ENCODE measurements at regions not wholly inside any gene's neighbourhood (a gene's known extent, or its start where the extent isn't known, plus 50 kb on each side); places are given as distances from the start of the nearest gene placed in this dataset.

- no peak for TF ChIP-seq CTCF (IDR thresholded peaks at IDR 0.05; ENCODE audit: control extremely low read depth, extremely low read depth, low read depth, missing control alignments)
- ChIA-PET CTCF (no interaction called here), POLR2A (no interaction called here)
- DNase-seq (ENCODE audit: extremely low spot score), result no peak
Observed at GRCh38 chr4:135833529-135833928, 1631.9 kb upstream of the PABPC4L start.

DNA sequence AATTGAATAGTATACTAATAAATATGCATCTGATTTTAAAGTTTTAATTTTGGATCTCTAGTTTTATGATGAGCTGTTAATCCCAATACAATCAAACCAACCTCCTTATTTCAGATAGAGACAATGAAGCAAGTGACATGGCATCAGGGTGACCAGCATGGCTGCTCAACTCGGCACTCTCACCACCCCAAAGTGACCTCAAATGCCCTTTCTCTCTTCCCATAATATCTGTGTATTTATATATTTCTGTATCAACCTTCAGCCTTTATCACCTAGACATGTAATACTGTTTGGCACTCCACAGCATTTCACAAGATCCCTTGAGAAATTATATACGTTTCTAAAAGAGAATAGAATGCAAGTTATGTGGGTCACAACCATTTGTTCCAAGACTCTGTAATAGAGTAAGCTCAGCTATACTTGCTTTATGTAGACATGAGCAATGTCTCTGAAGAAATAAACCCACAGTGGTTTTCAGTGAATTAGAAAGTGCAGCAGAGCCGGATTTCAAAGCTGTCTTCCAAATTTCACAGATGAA lies 1623.2 kb upstream of the PABPC4L start:
- CTCF ChIA-PET, result no interaction called here

DNA sequence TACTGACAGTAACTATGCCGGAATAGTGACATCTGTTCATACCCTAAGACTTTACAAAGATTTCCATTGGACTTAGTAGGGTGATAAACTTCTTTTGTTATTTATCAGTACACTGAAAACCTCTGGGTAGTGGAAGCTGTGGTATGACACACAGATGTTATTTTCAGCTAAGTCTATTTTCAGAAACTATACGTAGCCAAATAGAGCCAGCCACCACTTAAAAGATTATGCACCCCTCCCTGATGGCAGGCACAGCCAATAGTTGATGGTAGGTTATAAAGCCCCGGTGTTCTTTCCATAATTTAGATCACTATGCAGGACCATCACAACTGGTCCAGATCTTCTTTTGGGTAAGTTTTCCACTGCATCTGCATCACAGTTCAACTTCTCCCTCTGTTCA lies 1603.2 kb upstream of the PABPC4L start:
- DNase-seq (ENCODE audit: extremely low spot score), result no peak
- POLR2A ChIA-PET, result no interaction called here
- TF ChIP-seq CTCF (IDR thresholded peaks at IDR 0.05; ENCODE audit: control extremely low read depth, extremely low read depth, low read depth, missing control alignments), result no peak
- CTCF ChIA-PET, result interaction anchor here (1.3 to 2.3 kb wide), 2 partner anchors 11 to 26 kb away, joined by 3 to 8 read pairs; no protein-coding TSS in a partner anchor

More for the DNA sequence above, 1623.2 kb upstream of the PABPC4L start:
- no peak for DNase-seq (ENCODE audit: extremely low spot score)
- POLR2A ChIA-PET, result no interaction called here
- TF ChIP-seq CTCF (IDR thresholded peaks at IDR 0.05; ENCODE audit: control extremely low read depth, extremely low read depth, low read depth, missing control alignments), result no peak

- DNase-seq (ENCODE audit: extremely low spot score), result no peak
- POLR2A ChIA-PET, result no interaction called here
- CTCF ChIA-PET, result no interaction called here
- TF ChIP-seq CTCF (IDR thresholded peaks at IDR 0.05; ENCODE audit: control extremely low read depth, extremely low read depth, low read depth, missing control alignments), result no peak
Observed at GRCh38 chr4:135777361-135777760, 1575.8 kb upstream of the PABPC4L start.

- TF ChIP-seq CTCF (IDR thresholded peaks at IDR 0.05; ENCODE audit: control extremely low read depth, extremely low read depth, low read depth, missing control alignments), result no peak
- ChIA-PET POLR2A (no interaction called here), CTCF (no interaction called here)
- no peak for DNase-seq (ENCODE audit: extremely low spot score)
Observed at GRCh38 chr4:135775909-135776308, 1574.3 kb upstream of the PABPC4L start.

DNA sequence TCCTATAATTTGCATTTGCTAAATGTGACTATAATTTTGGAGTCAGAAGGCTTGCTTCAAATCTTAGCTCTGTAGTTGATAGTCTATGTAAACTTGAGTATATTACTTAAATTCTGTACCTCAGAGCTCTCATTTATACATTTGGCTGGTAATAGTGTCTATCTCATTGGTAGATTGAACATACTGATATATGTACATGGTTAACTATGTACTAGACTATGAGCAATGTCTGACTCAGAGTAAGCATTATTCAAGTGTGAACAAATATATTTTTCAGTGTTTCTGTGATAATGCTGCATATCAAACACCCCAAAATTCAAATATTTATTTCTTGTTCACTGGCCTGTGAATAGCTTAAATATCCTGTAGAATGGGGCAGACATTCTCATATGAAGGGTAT lies 1568.9 kb upstream of the PABPC4L start:
- TF ChIP-seq CTCF (IDR thresholded peaks at IDR 0.05; ENCODE audit: control extremely low read depth, extremely low read depth, low read depth, missing control alignments), result no peak
- ChIA-PET CTCF (interaction anchor here (1.3 kb wide), 1 partner anchor 23 kb away, joined by 3 read pairs; no protein-coding TSS in a partner anchor), POLR2A (no interaction called here)
- no peak for DNase-seq (ENCODE audit: extremely low spot score)

GRCh38 chr4:135744928-135745327 lies 1543.3 kb upstream of the PABPC4L start:
- ChIA-PET POLR2A (no interaction called here), CTCF (no interaction called here)
- no peak for TF ChIP-seq CTCF (IDR thresholded peaks at IDR 0.05; ENCODE audit: control extremely low read depth, extremely low read depth, low read depth, missing control alignments)
- DNase-seq (ENCODE audit: extremely low spot score), result no peak

Data from GM10248 (cell line).